Cardiac muscle cell (in vitro differentiated cells and primary cell): ENCODE measurements at regions not wholly inside any gene's neighbourhood (a gene's known extent, or its start where the extent isn't known, plus 50 kb on each side); places are given as distances from the start of the nearest gene placed in this dataset.

Experiments used
- DNase-seq, 2 donors: peaks; one replicate each; pipeline versions ENCODE4 v3.0.0 to v3.0.0-alpha.2; 2010 to 2017; ENCODE audit warnings: low read depth in 1 of 2, low spot score in 1 of 2
- H3K27ac ChIP-seq: fragments of 200-600 bp; sonication (generic); 2 replicates; pipeline ENCODE4 v1.5.1; 2016
- H3K27me3 ChIP-seq: fragments of 200-600 bp; sonication (generic); 2 replicates; pipeline ENCODE4 v1.6.0; 2016; ENCODE audit warnings: control low read depth
- H3K36me3 ChIP-seq: fragments of 200-600 bp; sonication (generic); 2 replicates; pipeline ENCODE4 v1.5.1; 2016; ENCODE audit warnings: control low read depth
- H3K4me1 ChIP-seq: fragments of 200-600 bp; sonication (generic); 2 replicates; pipeline ENCODE4 v1.8.1; 2017; ENCODE audit warnings: low read depth, mild to moderate bottlenecking, mixed run types
- H3K4me3 ChIP-seq: fragments of 200-600 bp; sonication (generic); 2 replicates; pipeline ENCODE4 v1.5.1; 2016; ENCODE audit warnings: mild to moderate bottlenecking
- H3K9me3 ChIP-seq: fragments of 200-600 bp; sonication (generic); 2 replicates; pipeline ENCODE4 v1.5.1; 2017; ENCODE audit warnings: low read depth, mild to moderate bottlenecking, control low read depth
- CTCF ChIP-seq: IDR thresholded peaks from 2 replicates; pipeline ENCODE4 v1.5.1; 2012; ENCODE audit warnings: low read depth, mild to moderate bottlenecking, low read length

DNA sequence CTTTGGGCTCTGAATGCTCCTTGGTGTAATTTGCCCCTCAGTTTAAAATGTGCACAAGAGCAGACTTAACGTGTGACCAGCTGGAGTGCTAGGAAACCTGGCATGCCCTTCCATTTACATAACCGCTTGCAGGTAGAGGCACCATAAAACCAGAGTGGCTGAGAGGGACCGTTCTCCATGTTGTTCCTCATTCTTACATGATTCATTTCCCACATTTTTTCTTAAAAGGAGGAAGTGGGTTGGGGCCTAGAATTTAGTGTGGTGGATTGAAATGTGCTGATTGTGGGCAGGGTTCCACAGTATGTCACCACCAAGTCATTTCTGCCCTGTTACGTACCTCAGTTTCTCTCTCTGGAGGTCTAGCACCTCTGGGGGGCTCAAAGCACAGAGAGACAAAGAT, 375.8 kb upstream of the VSTM2A start:
- no peak overlapping the region for H3K4me3 ChIP-seq
- no peaks in the 10 kb centered on the region for H3K4me1 ChIP-seq
- no peak overlapping the region for H3K27ac ChIP-seq
- no peak for TF ChIP-seq CTCF
- DNase-seq, result no peak
- no peaks in the 10 kb centered on the region for H3K9me3 ChIP-seq
- H3K27me3 ChIP-seq, result no peaks in the 10 kb centered on the region
- H3K36me3 ChIP-seq, result no peaks in the 10 kb centered on the region

GRCh38 chr7:54179321-54180029, 362.7 kb upstream of the VSTM2A start:
- Histone ChIP-seq H3K36me3 (no peaks in the 10 kb centered on the region), H3K4me1 (no peaks in the 10 kb centered on the region), H3K4me3 (no peak overlapping the region), H3K27ac (no peak overlapping the region), H3K27me3 (no peaks in the 10 kb centered on the region), H3K9me3 (no peaks in the 10 kb centered on the region)
- TF ChIP-seq CTCF, result no peak
- DNase-seq, result no peak

- H3K27me3 ChIP-seq, result no peaks in the 10 kb centered on the region
- no peak for DNase-seq
- no peaks in the 10 kb centered on the region for H3K4me1 ChIP-seq
- H3K9me3 ChIP-seq, result no peaks in the 10 kb centered on the region
- H3K4me3 ChIP-seq, result no peak overlapping the region
- H3K36me3 ChIP-seq, result no peaks in the 10 kb centered on the region
- H3K27ac ChIP-seq, result no peak overlapping the region
- TF ChIP-seq CTCF, result no peak
Measured at GRCh38 chr7:54180796-54181195, 361.4 kb upstream of the VSTM2A start.

- no peak for DNase-seq
- TF ChIP-seq CTCF, result no peak
Measured at GRCh38 chr7:54183055-54183454, 359.1 kb upstream of the VSTM2A start.

GRCh38 chr7:54186336-54186735, 355.8 kb upstream of the VSTM2A start:
- Histone ChIP-seq H3K4me1 (no peaks in the 10 kb centered on the region), H3K36me3 (no peaks in the 10 kb centered on the region), H3K4me3 (no peak overlapping the region), H3K9me3 (no peaks in the 10 kb centered on the region), H3K27ac (no peak overlapping the region), H3K27me3 (no peaks in the 10 kb centered on the region)
- no peak for TF ChIP-seq CTCF
- no peak for DNase-seq

More at GRCh38 chr7:54183055-54183454, 359.1 kb upstream of the VSTM2A start:
- no peaks in the 10 kb centered on the region for H3K27me3 ChIP-seq
- no peaks in the 10 kb centered on the region for H3K9me3 ChIP-seq
- no peak overlapping the region for H3K27ac ChIP-seq
- no peaks in the 10 kb centered on the region for H3K36me3 ChIP-seq
- H3K4me3 ChIP-seq, result no peak overlapping the region
- H3K4me1 ChIP-seq, result no peaks in the 10 kb centered on the region
